HG03159 (cell line): ENCODE measurements at regions not wholly inside any gene's neighbourhood (a gene's known extent, or its start where the extent isn't known, plus 50 kb on each side); places are given as distances from the start of the nearest gene placed in this dataset.

ENCODE experiments used
- ATAC-seq: cut with Tn5 transposase; IDR thresholded peaks from one replicate; pipeline ENCODE4 v1.9.1; 2021; ENCODE audit warnings: mild to moderate bottlenecking, moderate library complexity; ENCODE audit not compliant: unreplicated experiment

DNA sequence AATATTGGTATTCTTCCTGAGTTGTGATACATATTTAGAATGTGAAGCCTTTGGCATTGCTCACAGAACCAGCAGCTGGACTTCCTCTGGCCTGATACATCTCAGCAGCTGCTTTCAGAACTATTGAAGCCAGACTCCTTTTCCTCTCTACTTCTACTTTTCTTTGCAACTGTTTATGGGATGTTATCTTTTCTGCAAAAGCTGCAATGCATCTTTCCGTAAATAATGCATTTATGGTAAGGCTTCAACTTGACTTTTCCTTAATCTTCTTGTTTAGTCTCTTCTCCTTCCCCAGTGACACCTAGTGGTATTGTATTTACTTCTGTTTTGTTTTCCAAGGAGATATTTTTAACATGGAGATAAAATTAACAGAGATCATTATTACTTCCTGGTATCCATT is 1548.7 kb downstream of the PCDH7 start:
- ATAC-seq: no peak

DNA sequence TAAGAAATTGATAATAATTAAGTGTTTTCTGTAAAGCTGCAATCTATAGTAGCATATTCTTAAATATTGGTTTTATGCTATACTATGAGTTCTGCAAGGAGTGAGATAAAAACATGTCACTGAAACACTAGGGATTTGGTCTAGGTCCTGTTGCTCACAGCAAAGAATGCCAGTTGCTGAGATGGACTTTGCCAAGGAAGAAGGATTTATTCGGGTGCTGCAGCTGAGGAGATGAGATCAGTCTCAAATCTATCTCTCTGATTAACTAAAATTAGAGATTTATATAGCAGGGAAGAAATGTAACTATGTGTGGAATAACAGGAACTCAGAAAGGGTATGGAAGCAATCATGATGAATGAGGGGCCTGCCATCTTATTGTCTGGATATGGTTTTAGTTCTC is 1569.9 kb downstream of the PCDH7 start:
- no peak for ATAC-seq

DNA sequence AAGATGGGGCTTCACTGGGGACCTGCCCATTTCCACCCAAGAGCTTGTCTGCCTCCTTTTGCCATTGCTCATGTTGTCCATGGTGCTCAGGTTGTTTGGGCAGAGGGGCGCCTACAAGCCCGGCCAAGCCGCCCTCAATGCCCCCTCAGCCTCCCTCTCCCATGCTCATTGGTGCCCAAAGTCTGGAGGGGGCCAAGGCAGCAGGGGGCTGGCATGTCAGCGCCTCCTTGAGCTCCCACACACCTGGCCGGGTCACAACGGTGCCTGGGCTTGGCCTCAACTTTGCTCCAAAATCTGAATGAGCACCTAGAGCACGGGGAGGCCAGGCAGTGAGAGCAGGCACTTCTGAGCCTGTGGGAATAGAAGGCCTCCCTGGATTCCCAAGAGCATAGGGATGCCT is 1598.8 kb downstream of the PCDH7 start:
- ATAC-seq: no peak

DNA sequence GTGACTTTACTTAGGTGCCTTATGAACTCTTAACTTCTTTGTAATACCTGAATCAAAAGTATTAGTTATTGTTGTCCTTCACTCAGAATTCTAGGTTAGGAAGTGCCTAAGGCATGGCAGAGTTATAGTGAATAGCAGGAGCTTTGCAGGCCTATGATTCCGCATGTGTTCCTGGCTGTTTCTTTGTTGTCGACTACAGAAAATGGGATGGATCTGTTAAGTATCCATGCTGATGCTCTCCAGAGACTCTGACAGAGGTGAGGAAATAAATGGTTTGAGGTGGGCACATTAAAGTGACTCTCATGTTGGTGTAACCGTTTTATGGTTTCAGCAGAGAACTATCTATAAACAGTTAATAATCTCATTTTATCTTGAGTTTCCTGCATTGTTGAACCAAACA is 1601.3 kb downstream of the PCDH7 start:
- ATAC-seq: no peak

DNA sequence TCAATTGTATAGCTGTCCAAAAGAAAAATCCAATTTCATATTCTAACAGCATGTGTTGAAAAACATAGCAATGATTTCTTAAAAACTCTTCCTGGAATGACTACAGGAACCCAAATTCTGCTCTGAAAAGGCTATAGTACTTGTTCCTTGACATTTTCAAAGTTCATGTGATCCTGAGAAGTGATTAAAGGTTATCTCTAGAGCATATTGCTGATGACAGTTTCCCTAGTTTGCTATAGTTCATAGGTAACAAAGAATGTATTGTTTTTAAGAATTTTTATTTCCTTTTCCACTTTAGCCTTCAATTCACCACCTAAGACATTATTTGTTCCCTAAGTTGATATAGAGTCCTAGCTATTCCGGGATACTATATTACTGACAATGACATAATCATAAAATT is 1614.6 kb downstream of the PCDH7 start:
- ATAC-seq: no peak

DNA sequence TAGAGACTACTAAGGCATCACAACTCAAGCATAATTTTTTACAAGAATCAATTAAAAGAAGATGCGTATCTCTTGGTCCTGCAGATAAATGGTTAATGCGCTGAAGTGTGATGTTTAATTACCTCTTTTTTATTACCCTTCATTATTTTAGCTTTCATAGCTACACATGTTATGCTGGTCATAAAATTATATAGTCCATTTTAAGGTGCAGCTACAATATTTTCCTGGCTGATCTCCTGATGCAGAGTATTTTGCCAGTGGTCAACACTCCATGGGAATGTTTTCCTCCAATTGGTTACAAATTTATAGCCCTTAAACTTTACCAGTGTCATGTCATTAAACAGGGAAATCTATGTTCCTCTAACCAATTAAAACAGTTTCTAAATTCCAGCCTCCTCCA is 1617.2 kb downstream of the PCDH7 start:
- ATAC-seq: no peak

DNA sequence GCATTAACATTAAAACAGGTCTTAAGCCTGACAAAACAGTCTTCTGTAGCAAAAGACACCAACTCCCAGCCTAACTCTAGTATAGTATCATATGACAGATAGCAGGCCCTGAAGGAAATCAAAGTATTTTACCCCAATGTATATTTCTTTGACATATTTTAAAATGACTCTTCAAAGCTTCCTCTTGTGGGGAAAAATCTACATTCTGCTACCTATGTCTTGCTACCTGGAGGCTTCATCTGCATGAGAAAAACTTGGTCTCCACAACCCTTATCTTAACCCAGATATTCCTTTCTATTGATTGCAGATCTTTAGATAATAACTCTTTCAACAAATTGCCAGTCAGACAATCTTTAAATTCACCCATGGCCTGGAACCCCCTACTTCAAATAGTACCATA is 1620.4 kb downstream of the PCDH7 start:
- ATAC-seq: no peak

DNA sequence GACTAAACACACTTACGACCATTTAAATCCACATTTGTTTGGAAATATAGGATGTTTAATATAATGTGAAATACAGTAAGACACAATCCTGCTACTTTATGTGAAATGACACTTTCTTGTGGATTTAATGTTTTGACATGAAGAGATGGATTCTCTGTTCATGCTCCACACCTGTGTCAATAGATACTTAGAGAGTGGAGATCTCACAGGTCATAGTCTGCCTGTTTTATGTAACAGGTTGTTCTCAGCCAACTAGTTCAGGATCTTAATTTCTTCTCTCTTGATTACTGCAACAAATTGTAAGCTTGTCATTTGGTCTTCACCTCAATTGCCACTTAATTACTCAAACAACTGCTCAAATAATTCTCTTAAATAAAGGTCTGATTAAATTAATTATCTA is 1621.2 kb downstream of the PCDH7 start:
- no peak for ATAC-seq

DNA sequence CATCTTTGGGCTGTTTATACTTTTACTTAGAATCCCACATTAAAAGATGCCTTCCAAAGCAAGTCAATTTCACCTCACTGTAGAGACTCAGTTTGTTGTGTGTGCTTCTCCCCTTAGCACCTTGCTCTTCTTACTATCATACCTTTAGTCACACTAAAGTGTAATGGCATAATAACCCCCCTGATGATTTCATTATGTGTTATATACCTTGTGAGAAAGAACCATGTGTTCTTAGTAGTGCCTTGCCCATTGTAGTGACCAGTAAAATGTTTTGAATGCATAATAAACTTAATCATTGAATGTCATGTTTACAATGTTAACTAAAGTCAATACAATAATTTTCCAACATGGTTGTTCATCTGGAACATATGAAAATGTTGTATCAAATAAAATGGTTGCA is 1621.9 kb downstream of the PCDH7 start:
- ATAC-seq: no peak

DNA sequence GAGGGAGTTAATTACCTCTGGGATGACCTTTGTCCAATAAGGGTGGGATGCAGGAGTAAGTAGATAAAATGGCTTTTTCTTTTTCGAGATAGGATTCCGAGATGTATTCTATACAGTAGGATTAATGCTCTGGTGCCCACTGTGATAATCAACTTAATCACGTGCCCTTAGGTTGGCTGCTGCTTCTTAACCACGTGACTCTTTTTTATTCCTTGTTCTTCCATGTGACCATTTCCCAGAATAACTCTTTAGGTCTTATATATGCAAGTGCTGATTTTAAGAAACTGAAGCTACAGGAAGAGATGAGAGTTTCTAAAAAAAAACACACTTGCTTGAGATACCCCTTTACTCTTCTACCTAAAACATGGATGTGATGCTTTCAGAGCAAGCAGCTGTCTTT is 1628.9 kb downstream of the PCDH7 start:
- ATAC-seq: no peak

DNA sequence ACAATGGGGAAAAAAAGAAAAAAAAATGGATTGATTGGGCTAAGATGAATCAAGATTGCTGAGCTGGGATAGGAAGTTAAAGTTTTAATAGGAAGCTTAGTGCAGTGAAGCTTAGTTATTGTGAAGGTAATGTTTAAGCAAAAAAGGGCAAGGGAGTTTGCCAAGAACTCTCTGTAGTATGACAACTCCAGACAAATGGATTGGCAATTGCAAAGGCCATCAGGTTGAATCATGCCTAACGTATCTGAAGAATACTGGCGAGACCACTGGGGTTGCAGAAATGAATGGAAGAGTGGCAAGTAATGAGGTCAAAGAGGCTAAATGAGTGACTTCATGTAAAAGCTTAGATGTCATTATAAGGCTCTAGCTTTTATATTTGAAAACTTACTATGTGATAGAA is 1654.0 kb downstream of the PCDH7 start:
- no peak for ATAC-seq

DNA sequence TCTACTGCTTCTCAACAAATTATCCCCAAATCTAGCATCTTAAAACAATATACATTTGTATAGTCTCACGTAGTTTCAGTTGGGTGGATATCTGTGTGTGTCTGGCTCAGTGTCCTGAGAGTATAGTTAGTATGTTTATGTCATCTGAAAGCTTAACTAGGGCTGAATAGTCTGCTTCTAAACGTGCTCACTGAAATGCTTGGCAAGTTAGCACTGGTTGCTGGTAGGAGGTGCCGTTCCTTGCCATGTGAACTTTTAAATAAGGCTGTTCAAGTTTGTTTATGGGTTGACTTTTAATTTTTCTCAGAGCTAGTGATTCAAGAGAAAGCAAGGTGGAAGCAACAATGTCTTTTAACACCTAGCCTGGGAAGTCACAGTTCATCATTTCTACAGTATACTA is 1673.6 kb downstream of the PCDH7 start:
- ATAC-seq: no peak

DNA sequence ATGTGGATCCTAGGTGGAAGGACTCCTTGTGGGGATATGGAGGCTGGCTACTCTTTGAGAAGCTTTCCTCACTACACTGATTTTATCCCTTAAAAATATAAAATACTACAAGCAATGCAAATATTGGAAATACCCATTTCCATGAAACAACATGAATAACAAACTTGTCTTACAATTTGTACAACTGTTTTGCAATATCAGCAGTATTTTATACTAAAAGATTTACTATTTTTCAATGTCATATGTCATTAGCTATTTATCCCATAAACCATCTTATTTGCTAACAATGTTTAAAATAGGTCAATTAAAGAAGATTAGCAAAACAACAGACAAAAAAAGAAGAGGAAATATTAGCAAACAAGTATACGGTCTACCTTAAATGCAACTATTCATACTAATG is 1674.1 kb downstream of the PCDH7 start:
- no peak for ATAC-seq

DNA sequence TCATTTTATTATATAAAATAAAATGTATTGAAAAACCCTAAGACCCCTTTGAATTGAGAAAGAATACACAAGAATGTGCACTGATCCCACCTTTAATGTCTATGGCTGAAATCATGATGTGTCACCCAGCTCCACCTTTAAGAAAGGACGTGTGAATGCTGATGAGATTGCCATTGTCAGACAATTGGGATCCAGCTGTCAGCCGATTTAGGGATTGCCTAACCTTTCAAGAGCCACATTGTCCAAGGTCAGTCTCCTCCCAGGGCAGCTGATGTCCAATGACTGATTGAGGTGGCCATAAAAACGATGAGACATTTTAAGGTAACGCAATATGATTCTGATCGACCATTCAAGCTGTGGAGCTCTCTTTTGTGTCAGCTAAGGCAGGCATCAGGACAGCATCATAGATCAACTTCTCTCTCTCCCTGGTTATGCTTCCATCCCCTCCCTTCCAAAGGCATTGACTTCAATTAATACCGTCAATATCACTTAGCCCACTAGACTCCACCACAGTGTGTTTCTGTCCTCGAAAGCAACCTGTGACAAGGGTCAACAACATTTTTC is 1676.4 kb downstream of the PCDH7 start:
- no peak for ATAC-seq

DNA sequence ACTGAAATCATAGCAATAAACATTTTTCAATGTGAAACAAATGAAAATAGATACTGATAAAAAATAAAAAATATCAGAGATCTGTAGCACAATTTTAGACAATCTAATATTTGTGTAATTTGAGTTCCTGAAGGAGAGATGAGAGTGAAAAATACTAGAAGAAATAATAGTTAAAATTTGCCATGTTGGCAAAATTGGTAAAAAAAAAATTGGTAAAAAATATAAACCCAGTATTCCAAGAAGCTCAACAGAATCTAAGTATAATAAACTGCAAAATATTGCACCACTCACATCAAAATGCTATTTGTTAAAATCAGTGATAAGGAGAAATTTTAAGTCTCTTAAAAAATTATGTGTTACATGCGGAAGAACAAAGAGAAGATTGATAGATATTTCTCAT is 1680.7 kb downstream of the PCDH7 start:
- no peak for ATAC-seq

DNA sequence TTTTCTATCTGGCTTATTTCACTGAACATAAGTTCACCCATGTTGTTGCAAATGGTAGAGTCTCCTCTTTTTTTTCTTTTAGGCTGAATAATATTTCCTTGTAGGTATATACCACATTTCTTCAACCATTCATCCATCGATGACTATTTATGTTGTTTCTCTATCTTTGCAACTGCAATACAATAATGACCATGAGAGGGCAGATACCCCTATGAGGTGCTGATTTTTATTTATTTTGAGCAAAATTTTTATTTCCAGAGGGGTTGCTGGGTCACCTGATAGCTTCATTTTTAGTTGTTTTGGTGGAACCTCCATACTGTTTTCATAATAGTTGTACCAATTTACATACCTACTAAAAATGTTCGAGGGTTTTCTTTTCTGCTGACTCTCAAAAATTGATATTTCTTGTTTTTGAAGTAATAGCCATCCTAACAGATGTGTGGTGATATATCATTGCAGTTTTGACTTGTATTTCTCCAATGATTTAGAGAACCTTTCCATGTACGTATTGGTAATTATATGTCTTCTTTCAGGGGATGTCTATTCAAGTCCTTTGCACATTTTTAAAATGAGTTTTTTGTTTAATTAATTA is 1697.0 kb downstream of the PCDH7 start:
- no peak for ATAC-seq

DNA sequence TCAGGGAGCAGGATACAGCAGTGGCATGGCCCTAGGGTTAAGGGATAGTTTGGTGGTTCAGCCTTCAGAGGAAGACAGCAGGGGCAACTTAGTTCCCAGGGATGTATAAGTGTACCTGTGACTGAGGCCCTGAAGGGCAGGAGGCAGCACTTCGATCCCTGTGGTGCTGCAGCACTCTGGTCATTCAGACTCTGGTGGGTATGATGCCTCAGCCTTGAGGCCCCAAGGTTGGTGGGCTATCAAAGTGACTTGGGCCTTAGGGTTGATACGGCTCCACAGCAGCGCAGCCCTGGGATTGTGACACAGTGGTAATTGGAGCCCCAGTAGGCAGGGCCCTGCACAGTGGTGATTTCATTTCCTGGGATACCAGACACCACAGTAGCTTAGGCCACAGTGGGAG is 1703.1 kb downstream of the PCDH7 start:
- ATAC-seq: no peak

DNA sequence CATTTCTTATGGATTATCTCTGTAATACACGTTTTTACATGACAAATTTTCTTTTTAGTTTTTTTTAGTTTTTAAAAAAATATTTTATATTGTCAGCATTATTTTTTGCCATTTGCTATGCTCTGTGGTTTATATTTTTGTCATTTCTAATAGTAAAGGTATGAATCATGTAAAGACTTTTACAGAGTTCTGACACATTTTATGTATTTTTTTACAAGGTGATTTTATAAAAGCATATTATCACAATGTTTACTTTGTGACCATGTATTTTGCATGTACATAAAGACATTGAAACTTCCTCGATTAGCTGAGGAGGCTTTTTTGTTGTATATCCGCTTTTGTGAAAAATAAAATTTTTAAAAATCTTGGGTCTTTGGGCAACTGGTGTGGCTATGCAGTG is 1705.1 kb downstream of the PCDH7 start:
- no peak for ATAC-seq

DNA sequence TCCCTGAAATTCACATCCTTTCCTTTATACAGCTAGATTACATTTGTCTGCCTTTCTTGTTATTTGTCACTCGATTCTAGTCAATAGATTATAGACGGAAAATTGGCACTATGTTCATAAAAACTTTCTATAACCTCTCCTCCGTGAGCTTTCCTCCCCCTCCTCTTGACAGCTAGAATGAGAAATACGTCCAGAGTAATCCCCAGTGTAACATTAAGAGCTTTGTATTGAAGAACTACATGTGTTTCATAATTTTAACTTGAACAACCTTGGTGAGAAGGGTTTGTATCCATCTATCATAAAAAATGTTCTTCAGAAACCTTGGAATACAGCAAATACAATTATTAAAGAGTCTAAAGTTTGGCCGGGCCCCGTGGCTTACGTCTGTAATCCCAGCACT is 1707.4 kb downstream of the PCDH7 start:
- no peak for ATAC-seq

DNA sequence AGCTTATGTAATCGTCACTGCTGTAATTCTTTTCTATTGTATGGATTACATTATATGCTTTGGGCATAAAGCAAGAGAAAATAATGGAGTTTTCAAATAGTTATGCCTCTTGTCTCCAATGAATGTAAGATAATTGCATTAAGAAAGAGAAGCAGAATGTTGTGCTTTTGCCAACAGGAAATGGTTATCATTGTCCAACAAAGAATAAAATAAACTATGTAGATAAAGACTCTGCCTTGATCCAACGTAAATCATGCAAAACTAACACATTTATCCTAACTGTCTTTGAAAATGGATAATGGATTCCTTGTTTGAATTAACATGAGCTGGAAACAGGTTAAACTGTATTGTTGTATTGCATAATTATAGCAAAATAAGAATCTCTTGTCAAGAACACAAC is 1709.0 kb downstream of the PCDH7 start:
- no peak for ATAC-seq

DNA sequence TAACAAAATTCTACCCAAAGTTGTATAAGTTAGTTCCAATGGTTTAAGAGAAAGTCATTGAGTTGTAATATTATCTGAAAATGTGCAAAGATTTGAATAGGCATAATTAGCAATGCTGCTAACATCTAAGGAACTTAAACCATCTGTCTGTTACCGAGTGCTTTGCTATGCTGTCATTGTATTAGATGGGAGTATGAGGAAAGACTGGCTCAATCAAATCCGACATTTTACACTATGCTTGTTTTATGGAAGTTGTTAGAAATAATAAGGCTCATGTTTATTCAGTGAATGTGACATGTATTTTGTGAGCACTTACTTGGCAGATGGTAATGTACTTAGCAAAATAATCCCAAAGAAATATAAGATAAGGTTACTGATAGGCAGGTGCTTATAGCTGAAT is 1715.1 kb downstream of the PCDH7 start:
- ATAC-seq: no peak

DNA sequence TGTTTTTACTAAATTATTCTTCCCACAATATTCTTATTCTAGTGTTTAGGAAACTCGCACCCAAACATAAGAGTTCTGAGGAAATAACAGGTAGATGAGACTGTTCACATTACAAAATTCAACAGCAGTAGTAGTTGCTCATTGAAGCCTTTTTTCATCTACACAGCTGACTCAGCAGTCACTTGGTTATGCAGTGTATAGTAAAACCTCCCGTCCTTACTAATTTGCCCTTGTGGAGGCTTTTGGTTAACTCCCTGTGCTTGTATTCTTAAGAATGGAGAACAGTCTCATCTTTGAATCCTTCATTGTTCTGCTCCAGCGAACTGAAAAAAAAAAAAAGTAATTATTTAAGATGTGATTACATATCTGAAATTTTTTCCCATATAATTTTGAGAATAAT is 1716.6 kb downstream of the PCDH7 start:
- ATAC-seq: no peak

DNA sequence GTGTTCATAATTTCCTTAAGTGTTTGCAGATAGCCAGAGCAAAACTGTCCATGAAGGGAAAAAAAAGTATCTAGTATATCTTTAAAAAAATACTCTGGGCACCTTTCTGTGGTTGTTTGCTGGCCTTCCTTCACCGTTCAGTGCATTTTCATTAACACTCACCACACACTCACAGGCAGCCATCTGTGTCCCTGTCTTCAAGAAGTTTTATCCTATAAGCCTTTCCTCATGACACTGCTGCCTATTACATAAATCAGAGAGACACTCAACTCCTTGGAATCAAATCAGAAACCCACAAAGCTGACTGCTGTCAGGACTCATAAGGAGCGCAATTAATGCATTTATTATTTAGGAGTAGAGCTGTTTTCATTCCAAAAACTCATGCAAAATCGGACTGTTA is 1720.2 kb downstream of the PCDH7 start:
- ATAC-seq: no peak
